SW 1271 (cell line): ENCODE measurements at regions not wholly inside any gene's neighbourhood (a gene's known extent, or its start where the extent isn't known, plus 50 kb on each side); places are given as distances from the start of the nearest gene placed in this dataset.

Experiments
- DNase-seq, 2 experiments: peaks; one replicate each; lab custom pipeline; 2025; lab: John Stamatoyannopoulos, UW

DNA sequence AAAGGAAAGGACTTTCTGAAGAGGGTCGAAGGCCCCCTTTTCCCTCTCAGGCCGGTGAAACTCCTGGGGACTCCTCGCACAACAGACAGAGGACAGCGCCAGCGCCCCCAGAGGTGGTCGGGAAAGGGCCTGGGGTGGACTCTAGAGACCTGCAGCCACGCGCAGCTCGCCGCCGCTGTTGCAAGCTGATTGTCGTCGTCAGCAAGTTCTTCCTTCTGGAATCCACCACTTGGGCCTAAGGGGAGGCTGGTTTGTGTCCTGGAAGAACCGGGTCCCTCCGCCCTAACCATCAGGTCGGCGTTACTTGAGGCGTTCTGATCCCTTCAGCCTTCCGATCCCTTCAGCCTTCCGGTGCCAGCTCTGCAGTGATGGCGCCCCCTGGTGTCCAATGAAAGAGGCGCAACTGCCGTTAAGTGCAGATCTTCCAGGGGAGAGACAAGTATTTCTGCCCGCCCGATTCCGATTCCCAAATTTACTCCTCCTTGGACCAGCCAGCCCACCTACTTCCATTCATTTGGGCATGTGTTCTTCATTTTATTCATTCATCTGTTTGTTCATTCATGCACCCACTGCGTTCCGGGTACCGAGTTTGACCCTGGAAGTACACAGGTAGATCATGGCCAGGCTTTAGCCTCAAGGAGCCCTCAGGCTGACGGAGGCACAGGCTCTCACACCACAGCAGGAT, 77.2 kb upstream of the SLC6A11 start:
- peak in 1 of 2 experiments; percentile 70 for DNase-seq

DNA sequence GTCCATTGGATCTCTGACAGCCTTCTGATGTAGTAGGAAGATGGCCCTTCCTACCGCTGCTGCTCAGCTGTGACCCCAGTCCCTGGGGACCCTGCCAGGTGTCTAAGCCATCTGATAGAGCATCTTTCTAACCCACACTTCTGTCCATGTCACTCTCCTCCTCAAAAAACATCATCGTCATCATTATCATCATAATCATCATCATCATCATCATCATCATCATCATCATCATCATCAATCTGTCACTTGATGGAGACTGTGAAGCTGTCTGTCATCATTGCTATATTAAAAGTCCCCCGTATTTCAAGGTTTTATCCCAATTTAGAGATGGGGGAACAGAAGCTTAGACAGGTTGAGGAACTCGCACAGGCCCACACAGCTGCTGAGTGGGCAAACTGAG, 75.1 kb upstream of the SLC6A11 start:
- DNase-seq, result no peak

DNA sequence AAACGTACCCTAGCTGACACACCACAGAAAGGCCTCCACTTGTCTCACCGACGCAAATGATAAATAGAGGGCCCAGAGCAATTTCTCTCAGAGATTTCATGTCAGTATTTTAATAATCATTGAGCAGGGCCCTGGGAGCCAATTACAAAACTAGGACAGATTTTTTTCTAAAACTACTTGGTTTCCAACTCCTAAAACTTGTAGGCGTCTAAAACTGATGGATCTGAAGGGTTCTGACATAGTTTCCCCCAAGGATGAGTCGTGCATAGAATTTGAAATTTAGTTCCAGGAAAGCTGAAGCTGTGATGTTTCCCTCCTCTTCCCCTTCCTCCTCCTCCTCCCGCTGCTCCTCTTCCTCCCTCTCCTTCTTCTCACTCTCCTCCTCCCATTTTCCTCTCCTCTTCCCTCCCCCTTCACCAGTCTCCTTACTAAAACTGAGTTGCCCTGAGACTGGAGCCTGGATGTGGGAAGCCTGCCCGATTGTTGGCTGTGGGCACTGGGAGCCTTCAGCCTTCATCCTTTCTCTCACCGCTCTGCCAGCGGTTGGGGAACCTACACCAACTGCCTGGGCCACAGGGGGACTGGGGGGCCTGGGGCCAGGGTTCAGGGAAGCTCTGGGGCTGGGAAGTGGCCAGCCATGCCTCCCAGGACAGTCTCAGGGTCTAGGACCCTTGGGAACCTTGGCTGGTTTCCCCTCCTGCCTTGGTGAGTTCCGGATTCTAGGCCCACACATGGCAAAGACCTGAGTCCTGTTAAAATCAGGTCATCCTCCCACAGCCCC, 73.9 kb upstream of the SLC6A11 start:
- DNase-seq, result no peak

DNA sequence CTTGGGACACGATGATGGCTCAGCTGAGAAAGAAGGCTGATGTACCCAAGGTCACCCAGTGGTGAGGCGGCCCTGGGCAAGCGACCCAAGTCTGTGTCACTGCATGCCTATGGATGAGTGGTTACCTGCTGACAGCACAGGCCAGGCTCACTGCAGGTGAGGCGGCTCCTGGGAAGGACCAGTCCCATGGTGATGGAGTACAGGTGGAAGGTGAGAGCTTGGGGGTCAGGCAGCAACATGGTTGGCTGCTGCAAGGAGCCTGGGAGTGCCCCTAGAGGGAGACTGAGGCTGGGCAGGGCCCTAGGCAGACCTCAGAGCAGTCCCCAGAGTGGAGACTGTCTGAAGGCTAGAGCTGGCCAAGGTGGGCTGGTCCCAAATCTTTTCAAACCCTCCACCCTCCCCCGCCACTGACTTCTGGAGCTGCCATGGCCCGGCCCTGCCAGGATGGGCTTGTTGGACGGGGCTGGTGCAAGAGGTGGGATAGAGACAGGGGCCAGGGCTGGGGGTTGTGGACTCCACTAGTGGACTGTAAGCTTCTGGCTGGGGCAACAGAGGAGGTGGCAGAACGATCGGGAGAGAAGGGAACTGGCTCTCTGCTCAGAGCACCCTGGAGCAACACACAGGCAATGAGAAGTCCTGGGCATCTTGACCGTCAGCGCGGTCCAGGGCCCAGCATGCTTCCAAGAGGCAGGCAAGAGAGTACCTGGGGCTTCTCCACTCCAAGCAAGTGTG, 72.5 kb upstream of the SLC6A11 start:
- no peak for DNase-seq

DNA sequence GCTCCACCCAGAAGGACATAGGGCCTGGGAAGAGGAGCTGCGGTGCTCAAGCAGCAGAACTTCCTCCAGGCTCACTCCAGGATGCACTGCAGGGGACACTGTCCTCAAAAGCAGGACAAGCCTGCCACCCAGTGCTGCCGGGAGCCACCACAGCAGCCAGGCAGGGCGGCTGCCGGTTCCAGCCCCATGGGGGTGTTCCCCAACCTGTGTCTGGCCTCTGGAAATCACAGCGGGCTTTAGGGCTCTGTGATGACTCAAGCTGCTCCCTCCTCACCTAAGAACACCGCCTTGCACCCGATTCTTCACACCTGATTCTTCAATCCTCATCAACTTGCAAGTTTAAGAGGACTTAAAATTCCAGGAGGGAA, 71.9 kb upstream of the SLC6A11 start:
- peak; percentile 9 to 28 for DNase-seq

DNA sequence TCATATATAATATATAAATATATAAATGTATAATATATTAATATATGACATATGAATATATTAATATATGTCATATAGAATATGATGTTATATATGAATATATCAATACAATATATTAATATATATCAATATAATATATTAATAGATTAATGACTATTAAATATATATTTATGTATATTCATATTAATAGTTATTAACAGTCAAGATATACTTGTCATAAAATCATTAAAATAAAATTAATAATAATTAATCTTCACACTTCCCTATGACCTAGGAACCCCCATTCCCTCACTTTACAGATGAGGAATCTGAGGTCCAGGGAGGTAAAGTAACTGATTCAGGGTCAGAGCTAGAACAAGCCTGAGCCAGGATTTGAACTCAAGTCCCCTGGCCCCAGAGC, 70.6 kb upstream of the SLC6A11 start:
- no peak for DNase-seq

DNA sequence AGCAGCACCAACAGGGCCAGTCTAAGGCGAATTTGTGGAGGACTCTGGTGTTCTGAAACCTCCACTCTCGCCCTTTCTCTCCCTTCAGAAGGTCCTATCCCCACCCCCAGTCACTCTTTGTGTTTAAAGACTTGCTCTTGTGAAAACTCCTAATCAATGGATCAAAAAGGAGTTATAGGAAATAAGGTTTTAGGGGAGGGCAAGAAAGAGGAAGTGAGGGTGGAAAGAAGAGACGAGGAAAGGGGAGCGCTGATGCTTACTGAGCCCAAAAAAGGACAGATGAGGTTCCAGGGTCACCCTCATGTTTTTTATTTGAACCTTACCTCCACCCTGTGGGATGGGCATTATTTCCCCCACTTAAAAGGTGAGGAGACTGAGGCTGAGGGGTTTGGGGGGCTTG, 70.0 kb upstream of the SLC6A11 start:
- no peak for DNase-seq

DNA sequence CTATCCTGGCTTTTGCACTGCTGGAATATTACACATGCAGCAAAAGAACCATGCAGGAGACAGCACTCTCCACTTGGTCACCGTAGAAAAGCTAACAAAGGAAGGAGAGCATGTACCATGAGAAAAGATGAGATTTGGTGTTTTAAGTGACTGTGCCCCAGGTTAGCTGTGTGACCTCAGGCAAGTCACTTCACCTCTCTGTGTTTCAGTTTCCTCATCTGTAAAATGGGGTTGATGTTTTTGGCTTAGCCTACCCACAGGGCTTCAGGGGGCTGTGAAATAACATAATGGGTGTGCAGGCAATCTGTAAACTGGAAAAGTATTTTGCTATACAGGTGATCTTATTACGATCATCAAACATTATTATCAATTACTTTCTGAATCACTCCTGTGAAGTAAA, 69.3 kb upstream of the SLC6A11 start:
- DNase-seq, result no peak

DNA sequence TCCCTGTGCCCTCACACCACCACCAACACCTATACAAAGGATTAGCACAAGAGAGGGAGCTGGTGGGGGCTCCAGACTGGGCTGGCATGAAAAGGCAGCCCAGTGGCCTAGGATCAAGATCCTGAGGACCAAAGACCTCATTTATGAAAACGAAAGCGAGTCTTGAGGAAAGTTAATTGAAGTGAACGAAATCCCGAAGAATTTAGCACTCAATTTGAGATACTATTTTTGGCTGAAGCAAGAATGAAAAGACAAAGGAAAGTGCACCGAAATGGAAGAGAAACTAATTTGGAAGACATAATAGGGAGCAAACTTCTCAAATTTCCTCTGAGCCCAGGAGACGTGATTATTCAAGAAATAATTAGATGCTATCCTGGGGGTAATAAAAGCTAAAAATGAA, 68.7 kb upstream of the SLC6A11 start:
- DNase-seq, result no peak

DNA sequence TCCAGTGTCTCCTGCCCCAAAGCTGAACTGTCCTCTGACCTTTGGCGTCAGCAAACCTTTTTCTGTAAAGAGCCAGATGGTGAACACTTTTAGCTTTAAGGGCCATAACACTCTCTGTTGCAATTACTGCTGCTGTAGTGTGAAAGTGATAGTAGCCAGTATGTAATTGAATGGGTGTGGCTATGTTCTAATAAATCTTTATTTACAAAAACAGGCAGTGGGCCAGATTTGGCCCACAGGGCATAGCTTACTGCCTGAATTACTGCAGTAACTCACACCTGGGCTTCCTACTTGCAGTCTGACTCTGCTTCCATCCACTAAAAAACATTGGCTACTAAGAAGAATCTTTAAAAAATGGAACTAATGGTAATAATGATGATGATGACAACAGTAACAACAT, 68.0 kb upstream of the SLC6A11 start:
- no peak for DNase-seq

DNA sequence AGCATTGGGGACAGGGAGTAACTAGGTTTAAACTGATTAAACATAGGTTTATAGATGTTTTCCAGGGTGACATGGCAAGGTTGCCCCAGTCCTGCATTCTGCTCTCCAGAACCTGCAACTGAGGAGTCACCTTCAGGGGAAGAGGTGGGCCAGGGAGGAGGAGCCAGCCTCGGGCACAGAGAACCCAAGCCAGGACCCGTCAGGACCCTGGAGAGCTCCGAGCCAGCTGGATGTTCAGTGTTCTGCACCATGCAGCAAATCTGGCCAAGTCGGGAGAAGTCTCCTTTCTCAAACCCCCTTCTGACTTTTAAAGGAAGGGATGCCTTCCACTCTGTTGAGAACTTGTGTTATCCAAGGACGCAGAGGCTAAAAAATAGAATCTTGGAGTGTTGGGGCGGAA, 62.1 kb upstream of the SLC6A11 start:
- no peak for DNase-seq

DNA sequence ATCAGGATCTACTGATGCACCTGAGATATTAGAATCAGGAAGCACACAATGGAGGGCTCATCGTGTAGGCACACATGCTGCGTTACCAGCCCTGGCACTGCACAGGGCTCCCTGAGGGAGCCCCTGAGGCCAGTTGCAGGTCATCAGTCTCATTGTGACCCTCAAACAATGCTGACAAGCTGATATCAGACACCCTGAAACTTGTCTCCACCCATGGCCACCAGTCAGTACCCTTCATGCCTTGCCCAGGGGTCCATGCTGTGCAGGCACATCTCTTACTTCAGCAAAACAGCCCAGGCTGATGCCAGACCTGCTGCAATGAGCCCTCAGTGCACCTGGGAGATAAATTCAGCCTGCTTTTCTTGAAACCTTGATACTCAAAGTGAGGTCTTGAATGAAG, 59.5 kb upstream of the SLC6A11 start:
- no peak for DNase-seq

DNA sequence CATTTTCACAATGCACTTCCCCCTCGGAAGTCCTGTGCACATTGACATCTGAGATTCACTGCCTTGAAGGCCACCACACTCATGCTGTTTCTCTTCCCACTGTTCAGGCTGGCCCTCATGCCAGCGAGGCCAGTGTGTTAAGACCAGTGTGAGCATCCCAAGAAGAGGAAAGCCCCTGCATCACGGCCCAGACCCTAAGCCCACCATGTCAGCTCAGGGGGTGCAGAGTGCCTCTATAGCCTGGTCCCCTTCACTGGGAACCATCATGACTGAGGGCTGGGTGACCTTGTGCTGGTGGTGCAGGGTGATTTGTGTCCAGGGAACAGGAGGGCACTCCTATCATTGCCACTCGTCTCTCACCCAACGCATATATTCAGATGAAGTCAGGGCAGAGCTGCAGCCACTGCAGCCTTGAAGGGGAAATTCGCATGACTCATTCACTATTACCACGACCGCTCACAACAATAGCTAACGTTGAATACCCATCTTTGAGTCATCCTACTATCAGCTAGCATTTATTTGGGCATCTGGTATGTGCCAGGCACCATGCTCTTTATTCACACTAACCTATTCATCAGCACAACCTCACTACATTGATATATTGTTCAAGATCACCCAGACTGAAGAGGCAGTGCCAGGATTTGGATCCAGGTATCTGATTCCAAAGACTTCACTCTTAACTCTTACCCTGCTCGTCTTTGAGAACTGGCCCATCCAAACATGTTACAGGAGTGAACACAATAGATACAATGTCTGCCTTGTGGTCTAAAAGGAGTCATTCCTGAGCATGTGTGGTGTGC, 58.8 kb upstream of the SLC6A11 start:
- DNase-seq, result peak in 1 of 2 experiments; percentile 21

DNA sequence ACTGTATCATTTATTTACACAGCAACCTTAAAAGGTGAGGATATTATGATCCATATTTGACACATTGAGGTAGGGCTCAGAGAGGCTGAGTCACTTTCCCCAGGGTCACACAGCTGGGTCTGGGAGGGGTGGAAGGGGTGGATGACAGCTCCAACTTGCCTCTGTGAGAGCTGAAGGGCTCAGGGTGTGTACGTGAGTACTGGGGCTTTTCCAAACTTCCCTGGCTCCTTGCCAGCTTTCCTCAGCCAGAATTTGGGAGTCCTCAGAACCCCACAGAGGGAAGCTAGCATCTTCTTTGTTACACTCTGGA, 58.3 kb upstream of the SLC6A11 start:
- no peak for DNase-seq

DNA sequence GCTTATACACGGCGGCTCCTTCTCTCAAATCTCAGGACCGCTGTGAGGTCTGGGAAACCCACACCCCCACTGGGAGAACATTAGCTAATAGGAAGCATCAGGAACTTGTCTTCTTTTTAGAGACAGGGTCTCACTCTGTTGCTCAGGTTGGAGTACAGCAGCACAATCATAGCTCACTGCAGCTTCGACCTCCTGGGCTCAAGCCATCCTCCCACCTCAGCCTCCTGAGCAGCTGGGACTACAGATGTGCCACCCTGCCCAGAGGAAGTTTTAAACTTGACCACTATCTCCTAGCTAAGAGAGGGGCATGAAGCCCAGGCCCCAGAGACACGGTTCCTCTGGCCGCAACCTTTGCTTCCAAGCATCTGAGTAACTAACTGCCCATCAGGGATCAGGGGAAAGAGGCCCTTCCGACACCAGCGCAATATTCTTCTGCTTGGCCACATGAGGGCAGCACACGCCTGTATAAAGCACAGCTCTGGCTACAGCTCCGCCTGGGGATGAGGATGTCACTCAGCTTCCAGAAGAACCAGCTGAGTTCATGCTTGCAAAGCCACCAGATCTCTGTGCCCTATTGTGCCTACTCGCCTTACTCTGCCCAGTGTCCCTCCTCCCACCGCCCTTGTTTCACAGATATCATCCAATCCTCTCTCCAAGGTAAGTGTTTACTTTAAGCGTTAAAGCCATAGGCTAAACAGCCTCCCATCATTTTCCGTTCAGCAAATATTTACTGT, 57.6 kb upstream of the SLC6A11 start:
- DNase-seq, result peak; percentile 25 to 84

DNA sequence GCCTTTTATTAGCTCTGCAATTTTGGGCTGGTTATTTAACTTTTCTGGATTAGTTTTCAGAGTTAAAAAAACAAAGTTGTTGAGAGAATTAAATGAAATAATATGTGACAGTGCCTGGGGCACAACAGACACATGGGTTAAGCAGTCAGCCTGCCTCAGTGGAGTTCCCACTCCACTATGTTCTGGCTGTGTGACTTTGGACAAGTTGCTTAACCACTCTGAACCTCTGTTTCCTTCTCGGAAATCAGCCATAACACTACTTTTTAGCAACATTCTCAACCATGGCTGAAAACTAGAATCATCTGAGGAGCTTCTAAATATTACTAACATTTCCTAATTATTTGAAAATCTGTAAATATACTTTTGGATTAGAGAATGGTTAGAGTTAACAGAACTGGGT, 56.5 kb upstream of the SLC6A11 start:
- no peak for DNase-seq

DNA sequence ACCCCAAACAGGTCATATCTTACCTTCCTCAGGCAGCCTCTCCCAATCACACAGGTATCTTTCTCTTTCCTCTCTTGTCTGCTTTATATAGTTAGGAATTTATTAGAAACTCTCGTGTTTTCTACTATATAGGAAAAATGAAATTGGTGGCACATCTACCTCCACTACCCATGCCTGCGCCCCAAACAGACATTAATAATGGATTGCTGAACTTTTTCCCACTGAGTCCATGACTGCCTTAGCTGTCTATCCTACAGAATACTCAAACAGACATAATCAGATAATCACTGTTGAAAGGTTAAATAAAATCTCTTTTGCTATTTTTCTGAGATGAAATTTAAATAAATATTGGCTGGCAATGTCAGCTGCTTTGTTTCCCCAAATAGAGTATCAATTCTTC, 55.8 kb upstream of the SLC6A11 start:
- DNase-seq, result no peak

DNA sequence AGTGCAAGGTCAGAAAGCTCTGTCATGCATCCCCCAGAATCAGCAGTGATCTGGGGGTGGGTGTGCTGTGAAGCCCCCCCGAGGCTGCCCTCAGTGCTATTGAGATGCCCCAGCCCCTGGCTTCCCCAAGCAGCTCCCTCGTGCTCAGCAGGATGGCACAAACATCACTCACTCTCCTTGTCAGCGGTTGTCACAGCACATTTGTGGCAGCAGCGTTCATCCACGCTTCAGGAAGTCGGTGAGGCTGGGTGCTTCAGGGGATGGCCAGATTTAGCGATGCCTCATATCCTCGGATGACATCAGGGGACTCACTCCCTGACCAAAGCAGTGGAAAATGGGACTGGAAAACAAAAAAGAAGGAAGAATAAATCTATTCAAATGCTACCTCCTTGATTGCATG, 54.4 kb upstream of the SLC6A11 start:
- DNase-seq, result no peak

DNA sequence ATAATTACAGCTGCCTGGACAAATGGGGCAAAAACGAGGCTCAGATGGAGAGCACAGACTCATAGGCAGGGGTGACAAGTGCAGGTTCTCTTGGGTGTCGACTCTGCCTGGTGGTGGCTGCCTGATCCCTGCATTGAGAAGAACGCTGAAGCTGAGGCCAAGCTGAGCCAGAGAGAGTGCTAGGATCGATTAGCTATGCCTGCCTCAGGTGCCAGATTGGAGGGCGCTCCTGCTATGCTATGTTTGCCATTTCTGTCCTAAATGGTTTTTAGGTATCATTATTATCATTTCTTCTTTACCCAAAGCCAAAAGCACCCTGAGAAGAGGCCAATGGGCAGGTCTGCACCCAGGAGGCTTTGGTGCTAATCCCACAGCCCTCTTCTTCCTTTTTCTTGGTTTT, 53.9 kb upstream of the SLC6A11 start:
- no peak for DNase-seq

DNA sequence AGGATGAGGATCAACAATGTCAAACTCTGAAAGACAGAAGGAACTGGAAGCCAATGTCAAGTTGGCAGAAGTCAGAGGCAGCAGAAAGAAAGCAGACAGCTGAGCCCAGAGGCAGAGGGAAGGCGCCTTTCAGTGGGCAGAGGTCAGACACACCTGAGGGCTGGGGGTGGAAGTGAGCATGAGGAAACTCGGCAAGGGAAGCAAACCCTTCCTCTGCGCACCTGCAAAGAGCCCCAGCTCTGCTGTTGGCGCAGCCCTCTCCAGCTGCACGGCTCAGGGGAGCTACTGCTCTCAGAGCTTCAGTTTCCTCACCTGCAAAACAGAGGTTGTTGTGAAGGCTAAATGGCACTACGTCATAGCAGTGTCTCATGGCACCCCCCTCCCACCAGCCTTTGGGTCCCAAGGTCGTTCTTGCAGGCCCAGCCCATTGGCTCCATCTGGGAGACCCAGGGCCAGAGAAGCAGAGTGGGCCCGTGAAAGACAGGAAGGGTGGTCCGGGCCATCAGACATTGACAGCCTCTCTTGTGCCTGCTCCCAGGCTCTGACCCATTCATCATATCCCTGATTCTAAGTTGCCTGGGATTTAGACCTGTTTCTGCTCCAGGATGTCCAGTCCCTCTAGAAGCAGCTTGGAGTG, 53.3 kb upstream of the SLC6A11 start:
- DNase-seq, result no peak

DNA sequence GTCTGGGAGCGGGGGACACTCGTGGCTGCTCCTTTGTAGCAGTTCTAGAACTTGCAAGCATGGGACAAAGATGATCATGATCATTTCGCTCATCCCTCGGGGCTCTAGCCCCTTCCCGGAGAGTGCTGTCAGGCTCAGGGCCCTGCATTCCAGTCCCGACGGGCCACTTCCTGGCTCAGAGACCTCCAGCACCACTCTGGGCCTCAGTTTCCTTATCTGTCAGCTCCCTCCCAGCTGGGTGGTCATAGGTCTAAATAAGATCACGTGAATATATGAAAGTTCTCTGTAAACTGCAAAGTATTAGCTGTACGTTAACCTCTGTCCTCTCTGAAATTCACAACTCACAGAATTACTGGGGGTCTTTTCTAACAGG, 52.8 kb upstream of the SLC6A11 start:
- DNase-seq, result no peak
